NCI-H2081 (cell line): ENCODE measurements at regions not wholly inside any gene's neighbourhood (a gene's known extent, or its start where the extent isn't known, plus 50 kb on each side); places are given as distances from the start of the nearest gene placed in this dataset.
"Not testable (repeated sequence)": the region's sequence is repeated elsewhere in the genome, so short reads cannot be mapped to it uniquely, and the experiment has no call there.

Experiments
- DNase-seq, 2 experiments: peaks; one replicate each; lab custom pipeline; 2025; lab: John Stamatoyannopoulos, UW

- no peak for DNase-seq
These were observed 242.2 kb upstream of the OR4E1 start for GRCh38 chr14:21915826-21916225.

- DNase-seq = peak; percentile 10 to 28
These were observed 240.1 kb upstream of the OR4E1 start for GRCh38 chr14:21913759-21914158.

- DNase-seq = no peak
These were observed 238.7 kb upstream of the OR4E1 start for GRCh38 chr14:21912367-21912766.

- no peak for DNase-seq
These were observed 238.3 kb upstream of the OR4E1 start for GRCh38 chr14:21911877-21912276.

GRCh38 chr14:21910260-21910659 lies 236.6 kb upstream of the OR4E1 start:
- DNase-seq = no peak

- no peak for DNase-seq
These were observed 229.1 kb upstream of the OR4E1 start for GRCh38 chr14:21902561-21903181.

- DNase-seq = not testable (repeated sequence)
These were observed 221.2 kb upstream of the OR4E1 start for GRCh38 chr14:21894898-21895194.

GRCh38 chr14:21894003-21894897 lies 220.6 kb upstream of the OR4E1 start:
- DNase-seq = no peak

- DNase-seq = no peak
These were observed 218.3 kb upstream of the OR4E1 start for GRCh38 chr14:21891921-21892320.

- no peak for DNase-seq
These were observed 211.4 kb upstream of the OR4E1 start for GRCh38 chr14:21884995-21885394.

- DNase-seq = no peak
These were observed 208.6 kb upstream of the OR4E1 start for GRCh38 chr14:21882226-21882625.

GRCh38 chr14:21880918-21881317 lies 207.3 kb upstream of the OR4E1 start:
- DNase-seq = no peak

GRCh38 chr14:21875791-21876190 lies 202.2 kb upstream of the OR4E1 start:
- DNase-seq = no peak

- DNase-seq = no peak
These were observed 201.3 kb upstream of the OR4E1 start for GRCh38 chr14:21874946-21875345.

- no peak for DNase-seq
These were observed 200.5 kb upstream of the OR4E1 start for GRCh38 chr14:21874167-21874566.

GRCh38 chr14:21868442-21869046 lies 194.9 kb upstream of the OR4E1 start:
- DNase-seq = peak; percentile 5 to 38

- no peak for DNase-seq
These were observed 193.9 kb upstream of the OR4E1 start for GRCh38 chr14:21867541-21867940.

GRCh38 chr14:21866479-21866878 lies 192.9 kb upstream of the OR4E1 start:
- DNase-seq = no peak

GRCh38 chr14:21863289-21863688 lies 189.7 kb upstream of the OR4E1 start:
- no peak for DNase-seq

- DNase-seq = no peak
These were observed 187.5 kb upstream of the OR4E1 start for GRCh38 chr14:21861153-21861552.

- DNase-seq = no peak
These were observed 186.6 kb upstream of the OR4E1 start for GRCh38 chr14:21860172-21860571.

- DNase-seq = no peak
These were observed 179.2 kb upstream of the OR4E1 start for GRCh38 chr14:21852775-21853174.

- no peak for DNase-seq
These were observed 178.5 kb upstream of the OR4E1 start for GRCh38 chr14:21852061-21852664.
